ENCODE measurements at regions not wholly inside any gene's neighbourhood (a gene's known extent, or its start where the extent isn't known, plus 50 kb on each side); places are given as distances from the start of the nearest gene placed in this dataset.
"Not testable (repeated sequence)": the region's sequence is repeated elsewhere in the genome, so short reads cannot be mapped to it uniquely, and the experiment has no call there.

DNA sequence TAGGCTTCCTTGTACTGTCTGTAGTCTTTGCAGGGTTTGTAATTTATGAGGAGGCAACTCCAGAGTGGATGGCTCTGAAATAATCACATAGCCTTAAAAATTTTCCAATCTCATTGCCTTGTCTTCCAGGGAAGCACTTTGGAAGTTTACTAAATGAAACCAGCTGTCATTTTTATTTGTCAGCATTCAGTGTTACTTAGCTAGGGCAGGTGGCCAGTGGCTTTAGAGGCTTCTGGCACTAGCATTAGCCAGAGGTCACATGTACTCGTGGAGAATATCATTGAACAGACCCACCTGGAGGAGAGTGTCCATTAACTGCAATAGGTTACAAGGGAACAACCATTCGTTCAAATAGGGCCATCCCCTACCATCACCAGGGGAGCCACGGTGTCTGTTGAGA, 160.3 kb upstream of the SLC28A3 start:
- Mint-ChIP-seq H3K36me3 (ENCODE audit: low read depth) (no peaks in the 10 kb centered on the region), H3K9me3 (no peaks in the 10 kb centered on the region), H3K27me3 (no peaks in the 10 kb centered on the region), H3K27ac (no peak overlapping the region), H3K4me1 (no peaks in the 10 kb centered on the region), H3K4me3 (no peak overlapping the region)
- intact Hi-C loops (cut with micrococcal nuclease) = no loop called here
- DNase-seq = no peak

DNA sequence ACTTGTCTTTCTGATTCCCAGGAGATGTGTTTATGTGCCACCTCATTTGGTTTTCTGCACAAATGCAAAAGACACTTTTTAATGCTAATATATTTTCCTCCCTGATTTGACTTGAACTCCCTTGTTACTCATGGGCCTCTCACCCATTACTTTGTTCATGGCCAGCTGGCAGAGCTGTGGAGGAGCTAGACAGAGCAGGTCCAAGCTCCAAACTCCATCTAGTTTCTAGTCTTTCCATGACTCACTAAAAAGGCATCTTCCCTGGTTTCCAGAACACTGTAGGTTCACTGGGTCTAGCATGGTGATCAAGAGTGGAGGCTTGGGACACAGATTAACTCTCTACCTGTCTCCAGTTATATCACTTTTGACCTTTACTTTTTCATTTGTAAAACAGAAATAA, 161.0 kb upstream of the SLC28A3 start:
- H3K4me3 Mint-ChIP-seq = no peak overlapping the region
- no peak overlapping the region for H3K27ac Mint-ChIP-seq
- intact Hi-C loops (cut with micrococcal nuclease) = no loop called here
- H3K4me1 Mint-ChIP-seq = no peaks in the 10 kb centered on the region
- no peaks in the 10 kb centered on the region for H3K9me3 Mint-ChIP-seq
- H3K27me3 Mint-ChIP-seq = no peaks in the 10 kb centered on the region
- H3K36me3 Mint-ChIP-seq (ENCODE audit: low read depth) = no peaks in the 10 kb centered on the region
- DNase-seq = no peak

DNA sequence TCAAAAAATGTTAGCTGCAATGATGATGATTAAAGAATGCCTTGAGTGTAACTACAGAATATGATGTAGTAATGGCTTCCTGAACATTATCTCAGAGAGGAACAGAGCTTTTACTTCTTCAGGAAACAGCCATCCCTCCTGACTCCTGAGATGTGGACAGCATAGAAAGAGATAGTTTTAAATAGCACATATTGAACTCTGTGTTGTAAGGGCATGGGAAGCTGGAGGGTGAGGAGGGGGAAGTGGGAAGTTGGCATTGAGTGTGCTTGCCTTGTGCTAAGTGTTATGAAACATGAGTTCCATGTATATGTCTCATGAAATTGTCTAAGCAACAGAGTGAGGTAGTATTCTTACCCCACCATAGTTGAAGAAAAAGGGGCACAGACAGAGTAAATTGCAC, 161.5 kb upstream of the SLC28A3 start:
- no peak overlapping the region for H3K27ac Mint-ChIP-seq
- H3K4me3 Mint-ChIP-seq = no peak overlapping the region
- H3K4me1 Mint-ChIP-seq = no peaks in the 10 kb centered on the region
- no peaks in the 10 kb centered on the region for H3K36me3 Mint-ChIP-seq (ENCODE audit: low read depth)
- intact Hi-C loops (cut with micrococcal nuclease) = no loop called here
- no peaks in the 10 kb centered on the region for H3K9me3 Mint-ChIP-seq
- DNase-seq = no peak
- no peaks in the 10 kb centered on the region for H3K27me3 Mint-ChIP-seq

GRCh38 chr9:84504360-84504759, 163.8 kb upstream of the SLC28A3 start:
- intact Hi-C loops (cut with micrococcal nuclease) = no loop called here
- no peak for DNase-seq
- no peaks in the 10 kb centered on the region for H3K36me3 Mint-ChIP-seq (ENCODE audit: low read depth)
- H3K27me3 Mint-ChIP-seq = no peaks in the 10 kb centered on the region
- no peaks in the 10 kb centered on the region for H3K9me3 Mint-ChIP-seq
- no peak overlapping the region for H3K27ac Mint-ChIP-seq
- no peaks in the 10 kb centered on the region for H3K4me1 Mint-ChIP-seq
- H3K4me3 Mint-ChIP-seq = no peak overlapping the region

DNA sequence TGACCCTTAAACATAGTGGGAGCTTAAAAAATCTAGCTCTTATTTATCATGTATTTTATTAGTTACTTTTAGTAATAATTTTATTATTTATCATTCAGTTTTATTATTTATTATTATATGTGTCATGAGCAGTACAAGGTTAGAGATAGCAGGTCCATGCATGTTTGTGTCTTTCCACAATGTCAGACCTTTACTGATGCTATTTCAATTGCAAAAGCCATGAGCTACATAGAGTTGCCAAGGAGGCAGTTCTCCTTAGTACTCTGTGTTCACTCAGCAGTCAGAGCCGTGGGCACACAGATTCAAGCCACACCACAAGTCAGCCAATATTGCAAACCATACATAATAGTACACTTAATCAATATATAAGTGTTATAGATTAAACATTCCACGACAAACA, 157.9 kb upstream of the NTRK2 start:
- Mint-ChIP-seq H3K4me1 (no peaks in the 10 kb centered on the region), H3K4me3 (no peak overlapping the region), H3K36me3 (ENCODE audit: low read depth) (no peaks in the 10 kb centered on the region), H3K27ac (no peak overlapping the region), H3K9me3 (no peaks in the 10 kb centered on the region), H3K27me3 (no peaks in the 10 kb centered on the region)
- intact Hi-C loops (cut with micrococcal nuclease) = no loop called here
- DNase-seq = no peak

GRCh38 chr9:84512493-84512892, 157.0 kb upstream of the NTRK2 start:
- no peaks in the 10 kb centered on the region for H3K27me3 Mint-ChIP-seq
- no peaks in the 10 kb centered on the region for H3K9me3 Mint-ChIP-seq
- H3K4me3 Mint-ChIP-seq = no peak overlapping the region
- no peaks in the 10 kb centered on the region for H3K36me3 Mint-ChIP-seq (ENCODE audit: low read depth)
- DNase-seq = no peak
- H3K4me1 Mint-ChIP-seq = no peaks in the 10 kb centered on the region
- H3K27ac Mint-ChIP-seq = no peak overlapping the region
- intact Hi-C loops (cut with micrococcal nuclease) = no loop called here

DNA sequence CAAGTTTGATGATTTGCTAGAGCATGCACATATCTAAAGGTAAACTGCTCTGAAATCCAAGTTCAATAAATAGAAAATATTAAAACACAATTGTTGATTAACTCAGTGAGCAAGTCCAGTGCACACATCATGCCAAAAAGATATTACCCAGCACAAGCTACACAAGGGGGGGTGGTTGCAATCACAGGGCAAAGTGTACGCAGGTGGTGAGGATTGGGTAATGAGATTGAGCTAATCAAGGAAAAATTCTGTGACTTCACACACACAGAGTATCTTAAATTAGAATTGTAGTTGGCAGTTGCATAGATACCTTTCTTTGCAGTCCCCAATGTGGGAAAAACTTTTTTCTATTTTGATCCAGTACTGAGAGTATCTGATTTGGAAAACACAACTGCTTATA, 156.1 kb upstream of the NTRK2 start:
- intact Hi-C loops (cut with micrococcal nuclease) = no loop called here
- H3K27me3 Mint-ChIP-seq = no peaks in the 10 kb centered on the region
- DNase-seq = no peak
- no peak overlapping the region for H3K27ac Mint-ChIP-seq
- H3K9me3 Mint-ChIP-seq = no peaks in the 10 kb centered on the region
- no peaks in the 10 kb centered on the region for H3K4me1 Mint-ChIP-seq
- no peak overlapping the region for H3K4me3 Mint-ChIP-seq
- H3K36me3 Mint-ChIP-seq (ENCODE audit: low read depth) = no peaks in the 10 kb centered on the region

GRCh38 chr9:84513979-84514378, 155.6 kb upstream of the NTRK2 start:
- no peaks in the 10 kb centered on the region for H3K4me1 Mint-ChIP-seq
- H3K27ac Mint-ChIP-seq = no peak overlapping the region
- no peak overlapping the region for H3K4me3 Mint-ChIP-seq
- no peaks in the 10 kb centered on the region for H3K36me3 Mint-ChIP-seq (ENCODE audit: low read depth)
- intact Hi-C loops (cut with micrococcal nuclease) = no loop called here
- DNase-seq = no peak
- H3K27me3 Mint-ChIP-seq = no peaks in the 10 kb centered on the region
- H3K9me3 Mint-ChIP-seq = no peaks in the 10 kb centered on the region

DNA sequence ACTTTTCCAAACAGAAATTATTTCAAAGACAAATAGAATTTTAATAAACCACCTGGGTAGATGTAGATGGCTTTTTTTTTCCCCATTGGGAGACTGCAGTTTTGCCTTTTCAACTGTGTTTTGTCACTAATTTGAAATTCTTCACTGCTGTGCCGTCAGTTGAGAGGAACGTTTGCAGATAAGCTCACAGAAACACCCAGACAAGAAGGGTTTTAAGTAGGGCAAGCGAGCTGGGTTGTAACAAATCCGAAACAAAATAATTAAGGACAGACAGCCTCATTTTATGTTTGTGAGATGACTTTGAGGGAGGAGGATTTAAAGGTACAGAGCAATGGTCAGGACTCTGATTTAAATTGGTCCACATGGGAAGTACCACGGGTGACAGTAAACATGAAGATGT, 155.1 kb upstream of the NTRK2 start:
- Mint-ChIP-seq H3K36me3 (ENCODE audit: low read depth) (no peaks in the 10 kb centered on the region), H3K4me3 (no peak overlapping the region), H3K9me3 (no peaks in the 10 kb centered on the region), H3K4me1 (no peaks in the 10 kb centered on the region), H3K27ac (no peak overlapping the region), H3K27me3 (no peaks in the 10 kb centered on the region)
- no peak for DNase-seq
- intact Hi-C loops (cut with micrococcal nuclease) = no loop called here

DNA sequence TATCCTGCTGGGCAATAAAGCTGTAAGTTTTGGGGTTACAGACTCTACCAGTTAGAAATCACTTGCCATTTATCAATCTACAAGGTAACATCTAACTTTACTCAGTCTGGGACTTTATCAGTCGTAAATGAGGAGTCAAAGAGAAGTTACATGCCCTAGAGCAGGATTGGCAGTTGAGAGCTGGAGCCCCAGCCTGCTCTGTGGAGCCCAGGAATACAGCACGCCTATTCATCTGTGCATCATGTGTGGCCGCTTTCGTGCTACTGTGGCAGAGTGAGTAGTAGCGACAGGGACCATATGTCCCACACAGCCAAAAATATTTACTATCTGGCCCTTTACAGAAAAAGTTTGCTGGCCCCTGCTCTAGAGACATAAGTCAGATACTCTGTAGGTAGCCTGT, 152.5 kb upstream of the NTRK2 start:
- no peaks in the 10 kb centered on the region for H3K36me3 Mint-ChIP-seq (ENCODE audit: low read depth)
- H3K4me3 Mint-ChIP-seq = no peak overlapping the region
- H3K4me1 Mint-ChIP-seq = no peaks in the 10 kb centered on the region
- DNase-seq = no peak
- no peak overlapping the region for H3K27ac Mint-ChIP-seq
- H3K27me3 Mint-ChIP-seq = no peaks in the 10 kb centered on the region
- no peaks in the 10 kb centered on the region for H3K9me3 Mint-ChIP-seq
- intact Hi-C loops (cut with micrococcal nuclease) = no loop called here

DNA sequence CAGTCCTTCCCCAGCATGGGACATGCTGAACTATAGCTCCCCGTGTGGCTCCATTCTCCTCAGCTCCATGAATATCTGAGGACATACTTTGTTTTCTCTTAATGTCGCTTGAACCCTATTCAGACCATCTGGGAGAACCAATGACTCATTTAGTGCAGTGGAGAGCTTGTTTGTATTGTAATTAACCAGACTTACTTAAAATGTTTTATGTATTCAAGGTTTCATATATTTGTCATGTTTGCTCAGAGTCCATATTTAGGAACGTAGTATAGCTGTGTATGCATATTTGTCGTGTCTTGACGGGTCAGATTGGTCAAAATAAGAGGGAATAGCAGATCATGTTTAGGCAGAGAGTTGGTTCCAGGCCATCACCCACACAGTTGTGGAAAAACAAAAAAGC, 150.1 kb upstream of the NTRK2 start:
- Mint-ChIP-seq H3K9me3 (peaks cover 4% of the 10 kb centered on the region), H3K27me3 (no peaks in the 10 kb centered on the region), H3K27ac (no peak overlapping the region), H3K4me3 (no peak overlapping the region), H3K36me3 (ENCODE audit: low read depth) (no peaks in the 10 kb centered on the region), H3K4me1 (no peaks in the 10 kb centered on the region)
- no peak for DNase-seq
- intact Hi-C loops (cut with micrococcal nuclease) = no loop called here

- Mint-ChIP-seq H3K27me3 (no peaks in the 10 kb centered on the region), H3K9me3 (peaks cover 7% of the 10 kb centered on the region), H3K36me3 (ENCODE audit: low read depth) (no peaks in the 10 kb centered on the region), H3K27ac (no peak overlapping the region), H3K4me1 (no peaks in the 10 kb centered on the region), H3K4me3 (no peak overlapping the region)
- intact Hi-C loops (cut with micrococcal nuclease) = no loop called here
- DNase-seq = no peak
Measured at GRCh38 chr9:84521208-84521607, 148.3 kb upstream of the NTRK2 start.

DNA sequence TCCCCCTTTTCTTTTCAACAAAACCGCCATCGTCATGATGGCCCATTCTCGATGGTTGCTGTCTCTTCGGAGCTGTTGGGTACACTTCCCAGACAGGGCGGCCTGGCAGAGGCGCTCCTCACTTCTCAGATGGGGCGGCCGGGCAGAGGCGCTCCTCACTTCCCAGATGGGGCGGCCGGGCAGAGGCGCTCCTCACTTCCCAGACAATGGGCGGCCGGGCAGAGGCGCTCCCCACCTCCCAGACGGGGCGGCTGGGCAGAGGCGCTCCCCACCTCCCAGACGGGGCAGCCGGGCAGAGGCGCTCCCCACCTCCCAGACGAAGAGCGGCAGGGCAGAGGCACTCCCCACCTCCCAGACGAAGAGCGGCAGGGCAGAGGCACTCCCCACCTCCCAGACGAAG, 143.3 kb upstream of the NTRK2 start:
- H3K4me3 Mint-ChIP-seq; H3K4me1 Mint-ChIP-seq; H3K36me3 Mint-ChIP-seq (ENCODE audit: low read depth); intact Hi-C loops (cut with micrococcal nuclease); H3K27me3 Mint-ChIP-seq; H3K27ac Mint-ChIP-seq; DNase-seq: not testable (repeated sequence)
- peaks cover 27% of the 10 kb centered on the region for H3K9me3 Mint-ChIP-seq

- H3K36me3 Mint-ChIP-seq (ENCODE audit: low read depth); H3K27ac Mint-ChIP-seq; DNase-seq; intact Hi-C loops (cut with micrococcal nuclease); H3K27me3 Mint-ChIP-seq; H3K4me1 Mint-ChIP-seq; H3K4me3 Mint-ChIP-seq: not testable (repeated sequence)
- peaks cover 27% of the 10 kb centered on the region for H3K9me3 Mint-ChIP-seq
Measured at GRCh38 chr9:84527060-84527720, 142.3 kb upstream of the NTRK2 start.

GRCh38 chr9:84535973-84536372, 133.6 kb upstream of the NTRK2 start:
- DNase-seq; H3K36me3 Mint-ChIP-seq (ENCODE audit: low read depth); intact Hi-C loops (cut with micrococcal nuclease); H3K27me3 Mint-ChIP-seq; H3K4me1 Mint-ChIP-seq; H3K4me3 Mint-ChIP-seq; H3K27ac Mint-ChIP-seq: not testable (repeated sequence)
- peaks cover 12% of the 10 kb centered on the region for H3K9me3 Mint-ChIP-seq

Measured in activated CD4-positive, alpha-beta T cell treated with anti-CD3 and anti-CD28 coated beads, Interleukin-2, amount 10 ng/mL, durations not matched to agents 24 days and 14 days (primary cell).